Activated CD4-positive, alpha-beta memory T cell treated with anti-CD3 and anti-CD28 coated beads for 36 hours (primary cell): ENCODE measurements at regions not wholly inside any gene's neighbourhood (a gene's known extent, or its start where the extent isn't known, plus 50 kb on each side); places are given as distances from the start of the nearest gene placed in this dataset.
"Not testable (repeated sequence)": the region's sequence is repeated elsewhere in the genome, so short reads cannot be mapped to it uniquely, and the experiment has no call there.

Experiments
- CTCF ChIA-PET: fragments of 350-600 bp; sonication (Branson Sonifier 250); formaldehyde crosslinking; loops from one replicate; lab custom pipeline; 2021; ENCODE audit warnings: antibody characterized with exemption, inconsistent platforms; lab: Charles Lee
- POLR2A ChIA-PET: fragments of 350-600 bp; sonication (Branson Sonifier 250); formaldehyde crosslinking; loops from one replicate; lab custom pipeline; 2021; ENCODE audit warnings: antibody characterized with exemption; lab: Charles Lee
- DNase-seq: peaks from one replicate; pipeline ENCODE4 v3.0.0-alpha.2; 2020
- H3K27ac Mint-ChIP-seq: one replicate; pipeline ENCODE4 v1.8.0; 2021; ENCODE audit warnings: mixed read lengths
- H3K27me3 Mint-ChIP-seq: one replicate; pipeline ENCODE4 v1.8.0; 2021; ENCODE audit warnings: mixed read lengths
- H3K36me3 Mint-ChIP-seq: one replicate; pipeline ENCODE4 v1.8.0; 2021; ENCODE audit warnings: mixed read lengths
- H3K4me1 Mint-ChIP-seq: one replicate; pipeline ENCODE4 v1.8.0; 2021; ENCODE audit warnings: low read depth, mixed read lengths
- H3K4me3 Mint-ChIP-seq: one replicate; pipeline ENCODE4 v1.8.0; 2021; ENCODE audit warnings: mild to moderate bottlenecking, mixed read lengths
- H3K9me3 Mint-ChIP-seq: one replicate; pipeline ENCODE4 v1.8.0; 2021; ENCODE audit warnings: mixed read lengths
- intact Hi-C: fragments of 100-400 bp; cut with micrococcal nuclease; formaldehyde crosslinking; loops from one replicate; pipeline ENCODE4 v1.15.1; 2023

GRCh38 chr6:14472255-14472985 is 354.8 kb downstream of the CD83 start:
- POLR2A ChIA-PET = no interaction called here
- DNase-seq = no peak
- Mint-ChIP-seq H3K9me3 (peaks cover 18% of the 10 kb centered on the region), H3K4me3 (no peak overlapping the region), H3K27me3 (no peaks in the 10 kb centered on the region), H3K27ac (no peak overlapping the region), H3K4me1 (peaks cover 9% of the 10 kb centered on the region), H3K36me3 (peaks cover 5% of the 10 kb centered on the region)
- intact Hi-C loops = no loop called here
- CTCF ChIA-PET = no interaction called here

- Mint-ChIP-seq H3K27me3 (no peaks in the 10 kb centered on the region), H3K9me3 (peaks cover 18% of the 10 kb centered on the region), H3K4me3 (no peak overlapping the region), H3K27ac (no peak overlapping the region), H3K4me1 (peaks cover 9% of the 10 kb centered on the region), H3K36me3 (peaks cover 5% of the 10 kb centered on the region)
- CTCF ChIA-PET = no interaction called here
- no peak for DNase-seq
- POLR2A ChIA-PET = no interaction called here
- intact Hi-C loops = no loop called here
These were observed 355.4 kb downstream of the CD83 start for GRCh38 chr6:14472986-14473337.

- CTCF ChIA-PET = no interaction called here
- Mint-ChIP-seq H3K9me3 (peaks cover 5% of the 10 kb centered on the region), H3K36me3 (no peaks in the 10 kb centered on the region), H3K4me3 (no peak overlapping the region), H3K27ac (no peak overlapping the region), H3K27me3 (peaks cover 2% of the 10 kb centered on the region), H3K4me1 (peaks cover 9% of the 10 kb centered on the region)
- POLR2A ChIA-PET = interaction anchor here (1.0 kb wide), 1 partner anchor 309 kb away, joined by 3 read pairs; no protein-coding TSS in a partner anchor
- intact Hi-C loops = no loop called here
- DNase-seq = no peak
These were observed 357.2 kb downstream of the CD83 start for GRCh38 chr6:14474816-14475215.

- intact Hi-C loops = no loop called here
- Mint-ChIP-seq H3K27me3 (peaks cover 3% of the 10 kb centered on the region), H3K4me3 (no peak overlapping the region), H3K36me3 (no peaks in the 10 kb centered on the region), H3K9me3 (peaks cover 2% of the 10 kb centered on the region), H3K4me1 (peaks cover 9% of the 10 kb centered on the region), H3K27ac (no peak overlapping the region)
- ChIA-PET CTCF (no interaction called here), POLR2A (no interaction called here)
- no peak for DNase-seq
These were observed 357.7 kb downstream of the CD83 start for GRCh38 chr6:14475306-14475705.

GRCh38 chr6:14476793-14477531 is 359.4 kb downstream of the CD83 start:
- POLR2A ChIA-PET = no interaction called here
- Mint-ChIP-seq H3K27me3 (peaks cover 3% of the 10 kb centered on the region), H3K27ac (no peak overlapping the region), H3K9me3 (peaks cover 4% of the 10 kb centered on the region), H3K4me3 (no peak overlapping the region), H3K4me1 (peaks cover 9% of the 10 kb centered on the region), H3K36me3 (no peaks in the 10 kb centered on the region)
- CTCF ChIA-PET = no interaction called here
- intact Hi-C loops = no loop called here
- no peak for DNase-seq

GRCh38 chr6:14477559-14477958 is 360.0 kb downstream of the CD83 start:
- Mint-ChIP-seq H3K36me3 (peaks cover under 1% of the 10 kb centered on the region), H3K4me1 (peaks cover 9% of the 10 kb centered on the region), H3K4me3 (no peak overlapping the region), H3K27ac (no peak overlapping the region), H3K27me3 (peaks cover 3% of the 10 kb centered on the region), H3K9me3 (peaks cover 4% of the 10 kb centered on the region)
- POLR2A ChIA-PET = no interaction called here
- CTCF ChIA-PET = no interaction called here
- intact Hi-C loops = no loop called here
- no peak for DNase-seq

GRCh38 chr6:14478381-14479225 is 361.0 kb downstream of the CD83 start:
- Mint-ChIP-seq H3K9me3 (peaks cover 6% of the 10 kb centered on the region), H3K4me3 (no peak overlapping the region), H3K4me1 (peaks cover 9% of the 10 kb centered on the region), H3K36me3 (peaks cover 1% of the 10 kb centered on the region), H3K27me3 (peaks cover 3% of the 10 kb centered on the region), H3K27ac (no peak overlapping the region)
- POLR2A ChIA-PET = no interaction called here
- intact Hi-C loops = no loop called here
- no peak for DNase-seq
- CTCF ChIA-PET = interaction anchor here (1.1 kb wide), 1 partner anchor 10 kb away, joined by 3 read pairs; no protein-coding TSS in a partner anchor

- H3K4me3 Mint-ChIP-seq, POLR2A ChIA-PET, CTCF ChIA-PET, H3K27me3 Mint-ChIP-seq, intact Hi-C loops, H3K27ac Mint-ChIP-seq, H3K4me1 Mint-ChIP-seq, DNase-seq, H3K36me3 Mint-ChIP-seq, H3K9me3 Mint-ChIP-seq: not testable (repeated sequence)
These were observed 364.4 kb downstream of the CD83 start for GRCh38 chr6:14481946-14482345.

- peaks cover under 1% of the 10 kb centered on the region for H3K9me3 Mint-ChIP-seq
- no peaks in the 10 kb centered on the region for H3K27me3 Mint-ChIP-seq
- POLR2A ChIA-PET = no interaction called here
- peaks cover 2% of the 10 kb centered on the region for H3K36me3 Mint-ChIP-seq
- no peak overlapping the region for H3K4me3 Mint-ChIP-seq
- no peaks in the 10 kb centered on the region for H3K4me1 Mint-ChIP-seq
- intact Hi-C loops = no loop called here
- DNase-seq = no peak
- CTCF ChIA-PET = interaction anchor here (1.7 kb wide), 1 partner anchor 16 kb away, joined by 3 read pairs; no protein-coding TSS in a partner anchor
- H3K27ac Mint-ChIP-seq = no peak overlapping the region
These were observed 370.1 kb downstream of the CD83 start for GRCh38 chr6:14487625-14488024.

GRCh38 chr6:14488180-14488579 is 370.6 kb downstream of the CD83 start:
- intact Hi-C loops = no loop called here
- Mint-ChIP-seq H3K4me1 (no peaks in the 10 kb centered on the region), H3K9me3 (no peaks in the 10 kb centered on the region), H3K36me3 (peaks cover 1% of the 10 kb centered on the region), H3K27ac (no peak overlapping the region), H3K27me3 (no peaks in the 10 kb centered on the region), H3K4me3 (no peak overlapping the region)
- DNase-seq = no peak
- CTCF ChIA-PET = interaction anchor here (0.9 to 1.7 kb wide), 2 partner anchors 9 to 17 kb away, joined by 3 read pairs; no protein-coding TSS in a partner anchor
- POLR2A ChIA-PET = no interaction called here

GRCh38 chr6:14489445-14489844 is 371.9 kb downstream of the CD83 start:
- ChIA-PET POLR2A (no interaction called here), CTCF (no interaction called here)
- no peaks in the 10 kb centered on the region for H3K4me1 Mint-ChIP-seq
- peaks cover 1% of the 10 kb centered on the region for H3K36me3 Mint-ChIP-seq
- no peak for DNase-seq
- H3K4me3 Mint-ChIP-seq = no peak overlapping the region
- no peak overlapping the region for H3K27ac Mint-ChIP-seq
- H3K9me3 Mint-ChIP-seq = no peaks in the 10 kb centered on the region
- H3K27me3 Mint-ChIP-seq = no peaks in the 10 kb centered on the region
- intact Hi-C loops = no loop called here

GRCh38 chr6:14498748-14499147 is 381.2 kb downstream of the CD83 start:
- Mint-ChIP-seq H3K27ac (no peak overlapping the region), H3K4me3 (no peak overlapping the region), H3K4me1 (no peaks in the 10 kb centered on the region), H3K27me3 (peaks cover 3% of the 10 kb centered on the region), H3K36me3 (no peaks in the 10 kb centered on the region), H3K9me3 (peaks cover 4% of the 10 kb centered on the region)
- intact Hi-C loops = no loop called here
- POLR2A ChIA-PET = no interaction called here
- CTCF ChIA-PET = interaction anchor here (0.6 kb wide), 1 partner anchor 1096 kb away, joined by 3 read pairs; no protein-coding TSS in a partner anchor
- DNase-seq = no peak
